MCF 10A (cell line): ENCODE measurements at regions not wholly inside any gene's neighbourhood (a gene's known extent, or its start where the extent isn't known, plus 50 kb on each side); places are given as distances from the start of the nearest gene placed in this dataset.

Source experiments
- BruUV-seq: library from RNA; stranded (reverse); fragments of 400-500 nt; replicated peaks from 2 replicates; lab custom pipeline; 2021; lab: Mats Ljungman, UMichigan
- CTCF ChIA-PET: fragments of 300-600 bp; sonication (Branson Sonifier 250); formaldehyde crosslinking; extraction: SDS; loops from one replicate; lab custom pipeline; 2021; ENCODE audit warnings: antibody characterized with exemption, inconsistent platforms; lab: Yijun Ruan, JAX
- POLR2A ChIA-PET: fragments of 300-600, 350-650 bp; sonication (Branson Sonifier 250); formaldehyde crosslinking; extraction: SDS; loops from one replicate; lab custom pipeline; 2020; ENCODE audit warnings: antibody characterized with exemption, inconsistent platforms; lab: Yijun Ruan, JAX
- DNase-seq: peaks from one replicate; pipeline ENCODE4 v3.0.0-alpha.2; 2018; ENCODE audit not compliant: unreplicated experiment
- H3K27ac Mint-ChIP-seq: one replicate; pipeline ENCODE4 v1.8.0; 2022; ENCODE audit warnings: mild to moderate bottlenecking, low read depth, mixed read lengths; ENCODE audit not compliant: unreplicated experiment
- H3K27me3 Mint-ChIP-seq: one replicate; pipeline ENCODE4 v1.8.0; 2022; ENCODE audit warnings: mixed read lengths; ENCODE audit not compliant: insufficient read depth, unreplicated experiment
- H3K36me3 Mint-ChIP-seq: one replicate; pipeline ENCODE4 v1.8.0; 2022; ENCODE audit warnings: mild to moderate bottlenecking, moderate library complexity, mixed read lengths; ENCODE audit not compliant: insufficient read depth, unreplicated experiment
- H3K4me1 Mint-ChIP-seq: one replicate; pipeline ENCODE4 v1.8.0; 2022; ENCODE audit warnings: mixed read lengths; ENCODE audit not compliant: insufficient read depth, unreplicated experiment
- H3K4me3 Mint-ChIP-seq: one replicate; pipeline ENCODE4 v1.8.0; 2022; ENCODE audit warnings: mild to moderate bottlenecking, moderate library complexity, mixed read lengths; ENCODE audit not compliant: unreplicated experiment
- H3K9me3 Mint-ChIP-seq: one replicate; pipeline ENCODE4 v1.8.0; 2022; ENCODE audit warnings: mixed read lengths; ENCODE audit not compliant: unreplicated experiment
- CTCF ChIP-seq: fragments of 200-600 bp; IDR thresholded peaks from one replicate; pipeline ENCODE4 v1.8.0; 2022; ENCODE audit warnings: antibody characterized with exemption, mild to moderate bottlenecking; ENCODE audit not compliant: unreplicated experiment
- intact Hi-C: fragments of 100-400 bp; cut with micrococcal nuclease; formaldehyde crosslinking; loops from 2 replicates; pipeline ENCODE4 v1.14.1; 2022

GRCh38 chr7:69451715-69452114 lies 146.6 kb upstream of the AUTS2 start:
- H3K4me3 Mint-ChIP-seq = no peak overlapping the region
- no peak for DNase-seq
- no peaks in the 10 kb centered on the region for H3K4me1 Mint-ChIP-seq
- no peak for TF ChIP-seq CTCF
- CTCF ChIA-PET = no interaction called here
- no TSS peak for BruUV-seq
- peaks cover 21% of the 10 kb centered on the region for H3K9me3 Mint-ChIP-seq
- H3K27me3 Mint-ChIP-seq = no peaks in the 10 kb centered on the region
- no peak overlapping the region for H3K27ac Mint-ChIP-seq
- no peaks in the 10 kb centered on the region for H3K36me3 Mint-ChIP-seq
- intact Hi-C loops = no loop called here
- POLR2A ChIA-PET = no interaction called here

- peaks cover 14% of the 10 kb centered on the region for H3K9me3 Mint-ChIP-seq
These were observed 145.5 kb upstream of the AUTS2 start for GRCh38 chr7:69452797-69453196.

GRCh38 chr7:69457595-69458504 lies 140.4 kb upstream of the AUTS2 start:
- Mint-ChIP-seq H3K4me3 (no peak overlapping the region), H3K9me3 (peaks cover 9% of the 10 kb centered on the region), H3K27me3 (no peaks in the 10 kb centered on the region), H3K36me3 (no peaks in the 10 kb centered on the region), H3K4me1 (no peaks in the 10 kb centered on the region), H3K27ac (no peak overlapping the region)
- no peak for DNase-seq
- ChIA-PET CTCF (no interaction called here), POLR2A (no interaction called here)
- no TSS peak for BruUV-seq
- TF ChIP-seq CTCF = no peak
- intact Hi-C loops = no loop called here

More at GRCh38 chr7:69452797-69453196, 145.5 kb upstream of the AUTS2 start:
- ChIA-PET CTCF (no interaction called here), POLR2A (no interaction called here)
- Mint-ChIP-seq H3K27ac (no peak overlapping the region), H3K27me3 (no peaks in the 10 kb centered on the region), H3K36me3 (no peaks in the 10 kb centered on the region), H3K4me3 (no peak overlapping the region), H3K4me1 (no peaks in the 10 kb centered on the region)
- DNase-seq = no peak
- no TSS peak for BruUV-seq
- TF ChIP-seq CTCF = no peak
- intact Hi-C loops = no loop called here

- no peak for DNase-seq
- ChIA-PET POLR2A (no interaction called here), CTCF (no interaction called here)
- no TSS peak for BruUV-seq
- Mint-ChIP-seq H3K4me1 (no peaks in the 10 kb centered on the region), H3K4me3 (no peak overlapping the region), H3K9me3 (peaks cover 4% of the 10 kb centered on the region), H3K27me3 (no peaks in the 10 kb centered on the region), H3K27ac (no peak overlapping the region), H3K36me3 (no peaks in the 10 kb centered on the region)
- intact Hi-C loops = no loop called here
- TF ChIP-seq CTCF = no peak
These were observed 134.2 kb upstream of the AUTS2 start for GRCh38 chr7:69464035-69464434.
